ENCODE measurements at regions not wholly inside any gene's neighbourhood (a gene's known extent, or its start where the extent isn't known, plus 50 kb on each side); places are given as distances from the start of the nearest gene placed in this dataset.

- TF ChIP-seq POLR2A (IDR thresholded peaks at IDR 0.05; ENCODE audit: low read depth, low read length): no peak
- TF ChIP-seq CTCF (conservative IDR thresholded peaks at IDR 0.05; ENCODE audit: low read depth, low read length): no peak
- TF ChIP-seq RAD21 (IDR thresholded peaks at IDR 0.05; ENCODE audit: low read length): no peak
- no peak for TF ChIP-seq MAZ (IDR thresholded peaks at IDR 0.05; ENCODE audit: borderline replicate concordance, low read depth, low read length)
- no peak for TF ChIP-seq CEBPB (IDR thresholded peaks at IDR 0.05; ENCODE audit: low read depth, low read length)
- no peak for TF ChIP-seq USF2 (IDR thresholded peaks at IDR 0.05; ENCODE audit: low read depth, low read length)
- TF ChIP-seq NFE2L2 (IDR thresholded peaks at IDR 0.05; ENCODE audit: low read depth, low read length): no peak
These were observed 61.2 kb upstream of the NOCT start for GRCh38 chr4:138954428-138954827.
